ENCODE measurements at regions not wholly inside any gene's neighbourhood (a gene's known extent, or its start where the extent isn't known, plus 50 kb on each side); places are given as distances from the start of the nearest gene placed in this dataset.

DNA sequence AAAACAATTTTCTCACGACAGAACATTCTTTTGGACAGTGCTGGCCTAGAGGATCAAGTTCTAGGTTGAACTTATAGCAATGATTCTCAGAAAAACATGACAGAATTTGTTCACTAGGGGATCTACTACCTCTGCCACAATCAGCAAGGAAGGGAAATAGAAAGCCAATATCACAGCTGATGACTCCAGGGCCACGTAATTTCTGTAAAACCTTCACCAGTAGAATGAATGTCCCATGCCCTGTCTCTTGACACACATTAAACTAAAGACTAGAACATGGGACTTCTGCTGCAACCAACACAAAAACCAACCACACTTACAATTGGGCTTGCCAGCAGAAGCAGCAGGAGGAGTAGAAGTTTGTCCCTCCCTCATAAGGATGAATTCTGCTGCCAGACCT is 86.0 kb upstream of the NPFFR2 start:
- BruUV-seq (replicated peaks) = no TSS peak
- Histone ChIP-seq H3K27ac (ENCODE audit: low read depth, low read length, poor library complexity, severe bottlenecking) (no peak overlapping the region), H3K4me3 (ENCODE audit: low read depth, low read length, poor library complexity, severe bottlenecking) (no peak overlapping the region), H3K4me1 (ENCODE audit: insufficient read depth, low read length, poor library complexity, severe bottlenecking) (no peaks in the 10 kb centered on the region), H3K27me3 (replicated peaks; ENCODE audit: insufficient read depth, low read depth, low read length, poor library complexity) (no peaks in the 10 kb centered on the region), H3K9me3 (ENCODE audit: low read depth, low read length, poor library complexity, severe bottlenecking) (no peaks in the 10 kb centered on the region), H3K36me3 (ENCODE audit: insufficient read depth, low read length, poor library complexity, severe bottlenecking) (no peaks in the 10 kb centered on the region)
- intact Hi-C loops (cut with micrococcal nuclease; ENCODE audit: unreplicated experiment) = loop anchor here (10.0 kb wide), 1 partner anchor 211 kb away; no protein-coding TSS in a partner anchor
- TF ChIP-seq EZH2 (IDR thresholded peaks at IDR 0.05; ENCODE audit: borderline replicate concordance, low read depth, low read length, poor library complexity, severe bottlenecking) (no peak), CTCF (conservative IDR thresholded peaks at IDR 0.05; ENCODE audit: low read depth, low read length) (no peak)
- CTCF ChIA-PET = no interaction called here
- DNase-seq (ENCODE audit: low spot score) = no peak
- POLR2A ChIA-PET (ENCODE audit: low non-redundant PET) = no interaction called here

GRCh38 chr4:71958978-71959377 is 72.8 kb upstream of the NPFFR2 start:
- intact Hi-C loops (cut with micrococcal nuclease; ENCODE audit: unreplicated experiment) = no loop called here
- no TSS peak for BruUV-seq (replicated peaks)
- CTCF ChIA-PET = no interaction called here

DNA sequence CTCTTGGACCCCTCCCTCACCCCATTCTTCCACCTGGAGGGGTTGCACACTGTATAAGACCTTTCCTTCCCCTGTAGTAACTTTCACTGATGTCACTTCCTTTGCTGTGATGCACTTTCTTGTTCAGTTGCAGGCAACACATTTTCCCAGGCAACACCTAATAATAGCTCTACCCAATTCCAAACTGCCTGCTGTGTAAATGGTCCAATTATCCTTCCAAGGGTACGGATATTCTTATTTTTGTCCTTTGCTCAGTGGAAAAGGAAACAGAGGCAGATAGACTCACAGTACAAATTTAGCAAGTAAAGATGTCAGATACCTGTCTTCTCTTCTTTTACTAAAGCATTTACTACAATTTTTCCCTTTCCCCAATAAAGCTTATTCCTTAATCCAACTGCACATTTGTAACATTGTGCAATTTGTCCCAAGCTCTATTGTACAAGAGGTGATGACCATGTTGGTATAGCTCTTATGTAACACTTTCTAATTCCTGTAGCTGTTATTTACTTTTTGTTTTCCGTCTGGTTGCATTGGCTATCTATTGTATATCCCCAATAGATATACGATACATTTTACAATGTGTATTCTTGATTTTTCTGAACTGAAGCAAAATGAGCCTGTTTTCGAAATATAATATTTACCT is 69.1 kb upstream of the NPFFR2 start:
- Histone ChIP-seq H3K9me3 (ENCODE audit: low read depth, low read length, poor library complexity, severe bottlenecking) (no peaks in the 10 kb centered on the region), H3K27me3 (replicated peaks; ENCODE audit: insufficient read depth, low read depth, low read length, poor library complexity) (no peaks in the 10 kb centered on the region), H3K4me3 (ENCODE audit: low read depth, low read length, poor library complexity, severe bottlenecking) (no peak overlapping the region), H3K36me3 (ENCODE audit: insufficient read depth, low read length, poor library complexity, severe bottlenecking) (no peaks in the 10 kb centered on the region), H3K4me1 (ENCODE audit: insufficient read depth, low read length, poor library complexity, severe bottlenecking) (no peaks in the 10 kb centered on the region), H3K27ac (ENCODE audit: low read depth, low read length, poor library complexity, severe bottlenecking) (no peak overlapping the region)
- ChIA-PET POLR2A (ENCODE audit: low non-redundant PET) (no interaction called here), CTCF (no interaction called here)
- intact Hi-C loops (cut with micrococcal nuclease; ENCODE audit: unreplicated experiment) = no loop called here
- no peak for TF ChIP-seq CTCF (conservative IDR thresholded peaks at IDR 0.05; ENCODE audit: low read depth, low read length)
- no peak for TF ChIP-seq EZH2 (IDR thresholded peaks at IDR 0.05; ENCODE audit: borderline replicate concordance, low read depth, low read length, poor library complexity, severe bottlenecking)
- BruUV-seq (replicated peaks) = no TSS peak
- DNase-seq (ENCODE audit: low spot score) = no peak

More at GRCh38 chr4:71958978-71959377, 72.8 kb upstream of the NPFFR2 start:
- no peak for DNase-seq (ENCODE audit: low spot score)
- POLR2A ChIA-PET (ENCODE audit: low non-redundant PET) = no interaction called here
- no peaks in the 10 kb centered on the region for H3K36me3 ChIP-seq (ENCODE audit: insufficient read depth, low read length, poor library complexity, severe bottlenecking)
- no peak overlapping the region for H3K27ac ChIP-seq (ENCODE audit: low read depth, low read length, poor library complexity, severe bottlenecking)
- no peaks in the 10 kb centered on the region for H3K27me3 ChIP-seq (replicated peaks; ENCODE audit: insufficient read depth, low read depth, low read length, poor library complexity)
- H3K4me1 ChIP-seq (ENCODE audit: insufficient read depth, low read length, poor library complexity, severe bottlenecking) = no peaks in the 10 kb centered on the region
- no peaks in the 10 kb centered on the region for H3K9me3 ChIP-seq (ENCODE audit: low read depth, low read length, poor library complexity, severe bottlenecking)
- TF ChIP-seq EZH2 (IDR thresholded peaks at IDR 0.05; ENCODE audit: borderline replicate concordance, low read depth, low read length, poor library complexity, severe bottlenecking) (no peak), CTCF (conservative IDR thresholded peaks at IDR 0.05; ENCODE audit: low read depth, low read length) (no peak)
- no peak overlapping the region for H3K4me3 ChIP-seq (ENCODE audit: low read depth, low read length, poor library complexity, severe bottlenecking)

Measured in A673 (cell line).